Skeletal muscle tissue (tissue), 3 donors: ENCODE measurements at regions not wholly inside any gene's neighbourhood (a gene's known extent, or its start where the extent isn't known, plus 50 kb on each side); places are given as distances from the start of the nearest gene placed in this dataset.

Experiments used
- H3K27ac ChIP-seq: one replicate; pipeline ENCODE4 v1.7.0; 2013; ENCODE audit warnings: mild to moderate bottlenecking, low read depth, low read length, inconsistent platforms
- H3K27me3 ChIP-seq, 3 donors: one replicate each; pipeline ENCODE4 v1.7.0; 2013; ENCODE audit warnings: low read length in 3 of 3; ENCODE audit not compliant: control insufficient read depth in 3 of 3, insufficient read depth in 3 of 3
- H3K36me3 ChIP-seq, 3 donors: one replicate each; pipeline ENCODE4 v1.7.0; 2013; ENCODE audit warnings: low read length in 3 of 3; ENCODE audit not compliant: control insufficient read depth in 3 of 3, insufficient read depth in 3 of 3
- H3K4me1 ChIP-seq, 3 donors: one replicate each; pipeline ENCODE4 v1.7.0; 2013; ENCODE audit warnings: low read length in 3 of 3, mild to moderate bottlenecking in 3 of 3; ENCODE audit not compliant: control insufficient read depth in 3 of 3, insufficient read depth in 3 of 3
- H3K4me3 ChIP-seq, 3 donors: one replicate each; pipeline ENCODE4 v1.7.0; 2013; ENCODE audit warnings: low read length in 3 of 3
- H3K9ac ChIP-seq, 3 donors: one replicate each; pipeline ENCODE4 v1.7.0; 2013; ENCODE audit warnings: low read length in 3 of 3, mild to moderate bottlenecking in 3 of 3, moderate library complexity in 2 of 3, low read depth in 1 of 3
- H3K9me3 ChIP-seq, 3 donors: one replicate each; pipeline ENCODE4 v1.7.0; 2013; ENCODE audit warnings: low read length in 3 of 3; ENCODE audit not compliant: control insufficient read depth in 3 of 3
- donor health status: Osteomylitis.

GRCh38 chr6:132933090-132933489, 118.7 kb downstream of the RPS12 start:
- Histone ChIP-seq H3K4me3 (no peak overlapping the region), H3K36me3 (no peaks in the 10 kb centered on the region), H3K27ac (no peak overlapping the region), H3K27me3 (peaks cover 0 to 2% (median 0%) of the 10 kb centered on the region in 3 donors), H3K4me1 (no peaks in the 10 kb centered on the region), H3K9ac (no peak overlapping the region), H3K9me3 (no peaks in the 10 kb centered on the region)

GRCh38 chr6:132934496-132934895, 120.1 kb downstream of the RPS12 start:
- Histone ChIP-seq H3K36me3 (no peaks in the 10 kb centered on the region), H3K9me3 (no peaks in the 10 kb centered on the region), H3K4me3 (no peak overlapping the region), H3K27ac (no peak overlapping the region), H3K4me1 (no peaks in the 10 kb centered on the region), H3K9ac (no peak overlapping the region), H3K27me3 (peaks cover 0 to 2% (median 0%) of the 10 kb centered on the region in 3 donors)

- Histone ChIP-seq H3K9ac (no peak overlapping the region), H3K27me3 (peaks cover 0 to 2% (median 0%) of the 10 kb centered on the region in 3 donors), H3K9me3 (no peaks in the 10 kb centered on the region), H3K27ac (no peak overlapping the region), H3K4me1 (no peaks in the 10 kb centered on the region), H3K36me3 (no peaks in the 10 kb centered on the region), H3K4me3 (no peak overlapping the region)
Measured at GRCh38 chr6:132936646-132937045, 122.3 kb downstream of the RPS12 start.

GRCh38 chr6:132937466-132937906, 123.1 kb downstream of the RPS12 start:
- Histone ChIP-seq H3K4me3 (no peak overlapping the region), H3K9ac (no peak overlapping the region), H3K27ac (no peak overlapping the region), H3K36me3 (no peaks in the 10 kb centered on the region), H3K27me3 (peaks cover 0 to 2% (median 0%) of the 10 kb centered on the region in 3 donors), H3K4me1 (no peaks in the 10 kb centered on the region), H3K9me3 (no peaks in the 10 kb centered on the region)

GRCh38 chr6:132948889-132949288, 134.5 kb downstream of the RPS12 start:
- Histone ChIP-seq H3K27ac (no peak overlapping the region), H3K4me3 (no peak overlapping the region)

GRCh38 chr6:132950566-132950965, 136.2 kb downstream of the RPS12 start:
- no peak overlapping the region for H3K9ac ChIP-seq
- no peak overlapping the region for H3K4me3 ChIP-seq
- H3K9me3 ChIP-seq, result no peaks in the 10 kb centered on the region
- no peaks in the 10 kb centered on the region for H3K36me3 ChIP-seq
- H3K4me1 ChIP-seq, result peaks cover 5 to 6% (median 5%) of the 10 kb centered on the region in 3 donors
- no peak overlapping the region for H3K27ac ChIP-seq
- H3K27me3 ChIP-seq, result no peaks in the 10 kb centered on the region

More at GRCh38 chr6:132948889-132949288, 134.5 kb downstream of the RPS12 start:
- peaks cover 5 to 6% (median 5%) of the 10 kb centered on the region in 3 donors for H3K4me1 ChIP-seq
- H3K9me3 ChIP-seq, result no peaks in the 10 kb centered on the region
- no peaks in the 10 kb centered on the region for H3K36me3 ChIP-seq
- no peaks in the 10 kb centered on the region for H3K27me3 ChIP-seq
- H3K9ac ChIP-seq, result no peak overlapping the region

GRCh38 chr6:132952031-132952867, 137.9 kb downstream of the RPS12 start:
- Histone ChIP-seq H3K9me3 (no peaks in the 10 kb centered on the region), H3K27me3 (no peaks in the 10 kb centered on the region), H3K27ac (peak overlapping the region; percentile 49), H3K4me1 (peaks cover 5 to 6% (median 5%) of the 10 kb centered on the region in 3 donors), H3K9ac (no peak overlapping the region), H3K4me3 (no peak overlapping the region), H3K36me3 (no peaks in the 10 kb centered on the region)

GRCh38 chr6:132952986-132953385, 138.6 kb downstream of the RPS12 start:
- H3K9ac ChIP-seq, result no peak overlapping the region
- no peak overlapping the region for H3K4me3 ChIP-seq
- peak overlapping the region; percentile 49 for H3K27ac ChIP-seq
- no peaks in the 10 kb centered on the region for H3K36me3 ChIP-seq
- H3K27me3 ChIP-seq, result no peaks in the 10 kb centered on the region
- H3K4me1 ChIP-seq, result peaks cover 5 to 6% (median 5%) of the 10 kb centered on the region in 3 donors
- H3K9me3 ChIP-seq, result no peaks in the 10 kb centered on the region

GRCh38 chr6:132954222-132954621, 139.9 kb downstream of the RPS12 start:
- Histone ChIP-seq H3K36me3 (no peaks in the 10 kb centered on the region), H3K4me3 (no peak overlapping the region), H3K9ac (no peak overlapping the region), H3K27me3 (no peaks in the 10 kb centered on the region), H3K4me1 (peaks cover 5 to 6% (median 5%) of the 10 kb centered on the region in 3 donors), H3K27ac (no peak overlapping the region), H3K9me3 (no peaks in the 10 kb centered on the region)

- Histone ChIP-seq H3K9me3 (no peaks in the 10 kb centered on the region), H3K4me1 (peaks cover 5 to 6% (median 5%) of the 10 kb centered on the region in 3 donors), H3K36me3 (no peaks in the 10 kb centered on the region), H3K27me3 (no peaks in the 10 kb centered on the region), H3K9ac (no peak overlapping the region), H3K27ac (no peak overlapping the region), H3K4me3 (no peak overlapping the region)
Measured at GRCh38 chr6:132954936-132955335, 140.6 kb downstream of the RPS12 start.
